GM13976 (cell line): ENCODE measurements at regions not wholly inside any gene's neighbourhood (a gene's known extent, or its start where the extent isn't known, plus 50 kb on each side); places are given as distances from the start of the nearest gene placed in this dataset.

Experiments used
- DNase-seq: peaks from one replicate; pipeline ENCODE4 v3.0.0; 2012; ENCODE audit warnings: low spot score
- CTCF ChIP-seq: IDR thresholded peaks from 2 replicates; pipeline ENCODE4 v1.5.1; 2012; ENCODE audit warnings: borderline replicate concordance, mild to moderate bottlenecking; ENCODE audit not compliant: insufficient read depth; ENCODE audit errors: extremely low read depth, missing control alignments, control extremely low read depth
- in situ Hi-C: fragments of 300-500 bp; cut with MboI; formaldehyde crosslinking; loops from one replicate; pipeline ENCODE4 v1.12.0; 2022; ENCODE audit warnings: low sequenced_read_pairs, mixed read lengths, inconsistent platforms; ENCODE audit not compliant: unreplicated experiment

- in situ Hi-C loops = no loop called here
- TF ChIP-seq CTCF = no peak
- DNase-seq = no peak
Observed at GRCh38 chr13:44058067-44058466, 178.4 kb downstream of the LACC1 start.

GRCh38 chr13:44058624-44059215 lies 179.0 kb downstream of the LACC1 start:
- in situ Hi-C loops = no loop called here
- no peak for DNase-seq
- TF ChIP-seq CTCF = no peak

GRCh38 chr13:44061876-44062275 lies 182.2 kb downstream of the LACC1 start:
- in situ Hi-C loops = no loop called here
- no peak for DNase-seq

GRCh38 chr13:44063467-44063866 lies 183.8 kb downstream of the LACC1 start:
- in situ Hi-C loops = no loop called here
- no peak for DNase-seq
- TF ChIP-seq CTCF = no peak

More at GRCh38 chr13:44061876-44062275, 182.2 kb downstream of the LACC1 start:
- no peak for TF ChIP-seq CTCF

GRCh38 chr13:44063881-44064280 lies 184.2 kb downstream of the LACC1 start:
- in situ Hi-C loops = no loop called here
- no peak for TF ChIP-seq CTCF
- DNase-seq = no peak

GRCh38 chr13:44064357-44064756 lies 184.7 kb downstream of the LACC1 start:
- no peak for TF ChIP-seq CTCF
- in situ Hi-C loops = no loop called here
- no peak for DNase-seq
